GM19463 (cell line): ENCODE measurements at regions not wholly inside any gene's neighbourhood (a gene's known extent, or its start where the extent isn't known, plus 50 kb on each side); places are given as distances from the start of the nearest gene placed in this dataset.
"Not testable (repeated sequence)": the region's sequence is repeated elsewhere in the genome, so short reads cannot be mapped to it uniquely, and the experiment has no call there.

Experiments used
- ATAC-seq: cut with Tn5 transposase; IDR thresholded peaks from one replicate; pipeline ENCODE4 v1.9.1; 2021; ENCODE audit warnings: mild to moderate bottlenecking, moderate library complexity; ENCODE audit not compliant: unreplicated experiment

DNA sequence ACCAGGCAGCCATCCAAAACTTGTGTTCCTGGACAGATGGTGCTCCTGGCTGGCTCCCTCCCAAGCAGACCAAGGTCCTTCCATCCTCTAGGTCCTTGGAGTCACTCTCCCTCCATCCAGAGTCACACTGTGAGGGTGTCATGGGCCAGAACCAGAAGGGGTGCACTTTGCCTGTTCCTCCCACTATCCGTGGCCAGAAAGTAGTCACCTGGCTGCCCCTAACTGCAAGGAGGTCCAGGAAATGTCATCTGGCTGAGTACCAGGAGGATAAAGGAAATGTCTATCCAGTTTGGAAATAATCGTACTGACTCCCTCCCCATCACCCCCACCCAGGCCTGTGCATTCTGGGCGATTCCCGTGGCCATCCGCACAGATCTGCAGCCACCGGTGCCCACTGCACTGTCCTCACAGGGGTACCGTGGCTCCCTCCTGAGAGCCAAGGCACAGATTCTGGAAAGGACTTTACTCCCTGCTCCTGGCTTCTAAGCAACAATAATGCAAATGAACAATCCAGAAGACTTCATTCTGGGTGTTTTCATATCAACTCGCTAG, 253.2 kb downstream of the NPHP4 start:
- no peak for ATAC-seq

DNA sequence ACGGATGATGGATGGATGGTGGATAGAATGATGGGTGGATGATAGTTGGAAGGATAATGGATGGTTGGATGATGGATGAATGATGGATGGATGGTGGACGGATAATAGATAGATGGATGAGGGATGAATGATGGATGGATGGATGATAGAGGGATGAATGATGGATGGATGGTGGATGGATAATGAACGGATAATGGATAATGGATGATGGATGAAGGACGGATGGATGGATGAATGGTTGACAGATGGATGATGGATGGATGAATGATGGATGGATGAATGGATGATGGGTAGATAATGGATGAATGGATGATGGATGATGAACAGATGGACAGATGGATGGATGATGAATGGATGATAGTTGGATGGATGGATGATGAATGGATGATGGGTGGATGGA, 255.1 kb downstream of the NPHP4 start:
- no peak for ATAC-seq

DNA sequence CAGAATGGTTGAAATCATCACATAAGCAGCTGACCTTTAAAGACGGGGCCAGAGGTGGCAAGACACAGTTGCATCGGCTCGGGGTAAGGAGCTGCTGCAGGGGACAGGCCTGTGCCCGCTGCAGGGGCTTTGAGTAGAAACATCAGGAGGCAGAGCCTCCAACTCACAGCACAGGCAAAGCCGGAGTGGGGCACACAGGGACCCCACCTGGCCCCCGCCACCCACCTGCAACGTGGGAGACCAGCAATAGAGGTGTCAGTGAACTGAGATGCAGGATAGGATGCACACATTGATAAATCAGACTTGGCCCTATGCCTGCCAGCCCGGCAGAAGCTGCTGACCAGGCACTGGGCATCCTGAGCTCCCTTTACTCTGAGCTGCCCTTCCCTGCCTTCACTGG, 257.2 kb downstream of the NPHP4 start:
- no peak for ATAC-seq

DNA sequence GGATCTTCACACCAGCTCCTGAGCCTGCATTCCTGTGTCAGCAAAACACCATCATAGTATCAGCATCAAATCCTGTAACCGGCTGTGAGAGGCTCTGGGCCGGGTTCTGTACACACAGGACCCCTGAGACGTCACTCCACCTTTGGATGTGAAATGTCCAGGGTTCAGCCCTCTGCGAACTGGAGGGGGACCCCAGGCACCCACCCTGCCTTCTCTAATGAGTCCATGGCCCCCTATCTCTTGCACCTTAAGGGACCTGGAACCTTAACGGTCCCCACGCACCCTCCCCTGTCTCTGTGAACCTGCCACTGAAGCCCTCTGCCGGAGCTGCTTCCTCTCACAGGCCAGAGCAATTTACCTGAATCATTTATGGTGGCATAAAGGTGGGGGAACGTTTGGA, 257.8 kb downstream of the NPHP4 start:
- no peak for ATAC-seq

DNA sequence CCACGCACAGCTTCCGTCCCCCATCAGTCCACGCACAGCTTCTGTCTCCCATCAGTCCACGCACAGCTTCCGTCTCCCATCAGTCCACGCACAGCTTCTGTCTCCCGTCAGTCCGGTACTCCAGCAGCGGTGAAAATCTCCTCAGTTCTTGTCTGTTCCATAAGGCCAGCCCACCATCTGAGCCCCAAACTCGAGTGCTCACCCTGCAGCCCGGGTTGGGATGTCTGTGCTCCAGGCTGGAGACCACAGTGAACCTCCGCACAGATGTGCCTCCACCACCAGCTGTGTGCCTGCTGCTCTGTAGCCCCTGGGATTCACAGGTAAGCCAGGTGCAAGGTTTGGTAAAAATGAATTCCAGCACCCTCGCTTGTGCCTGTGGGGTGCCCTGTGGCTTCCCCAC, 258.6 kb downstream of the NPHP4 start:
- no peak for ATAC-seq

DNA sequence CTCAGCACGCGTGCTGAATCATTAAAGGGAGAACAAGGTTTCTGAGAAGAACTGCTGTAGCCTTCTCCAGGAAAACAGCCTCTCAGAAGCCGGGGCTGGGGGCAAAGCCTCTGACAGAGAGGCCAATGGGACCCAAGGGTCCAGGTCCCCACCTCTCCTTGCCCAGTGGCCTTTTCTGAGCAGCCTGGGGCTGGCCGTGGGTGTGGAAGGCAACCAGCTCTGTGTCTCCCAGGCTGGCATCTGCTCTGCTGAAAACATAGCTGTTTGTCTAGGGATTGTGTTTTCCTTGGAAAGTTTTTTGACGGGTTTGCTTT, 261.2 kb downstream of the NPHP4 start:
- ATAC-seq, result no peak

DNA sequence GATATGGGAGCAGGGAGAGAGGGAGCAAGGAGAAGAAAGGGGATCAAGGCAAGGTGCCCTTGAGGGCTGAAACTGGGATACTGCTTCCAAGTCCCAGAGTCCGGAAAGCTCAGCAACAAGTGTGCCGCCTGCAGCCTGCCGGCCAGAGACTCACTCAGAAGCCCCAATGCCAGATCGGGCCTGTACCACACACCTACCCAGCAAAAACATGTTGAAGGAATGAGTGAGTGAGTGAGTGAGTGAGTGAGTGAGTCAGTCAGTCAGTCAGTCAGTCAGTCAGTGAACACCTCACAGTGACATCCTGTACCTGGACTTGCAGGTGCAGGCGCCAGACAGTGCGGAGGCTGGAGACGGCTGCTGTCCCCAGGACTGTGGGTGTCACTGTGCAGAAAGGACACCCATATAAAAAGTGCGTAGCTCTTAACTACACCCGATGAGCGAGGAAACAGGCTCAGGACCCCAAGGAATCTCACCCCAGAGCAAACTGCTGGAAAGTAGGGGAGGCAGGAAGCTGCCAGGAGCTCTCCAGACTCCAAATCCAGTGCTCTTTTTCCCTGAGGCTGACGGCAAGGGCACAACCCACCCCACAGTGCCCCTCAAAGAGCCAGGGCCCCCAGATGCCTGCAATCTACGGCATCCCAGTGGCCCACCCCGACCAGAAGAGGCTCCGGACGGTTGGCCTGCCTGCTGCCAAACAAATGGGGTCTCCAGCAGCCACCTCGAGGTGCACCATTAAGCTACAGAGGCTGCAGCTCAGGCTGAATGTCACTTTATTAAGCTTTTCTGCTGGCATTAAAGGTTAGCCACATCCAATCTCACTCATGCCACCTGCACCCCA, 261.7 kb downstream of the NPHP4 start:
- no peak for ATAC-seq

DNA sequence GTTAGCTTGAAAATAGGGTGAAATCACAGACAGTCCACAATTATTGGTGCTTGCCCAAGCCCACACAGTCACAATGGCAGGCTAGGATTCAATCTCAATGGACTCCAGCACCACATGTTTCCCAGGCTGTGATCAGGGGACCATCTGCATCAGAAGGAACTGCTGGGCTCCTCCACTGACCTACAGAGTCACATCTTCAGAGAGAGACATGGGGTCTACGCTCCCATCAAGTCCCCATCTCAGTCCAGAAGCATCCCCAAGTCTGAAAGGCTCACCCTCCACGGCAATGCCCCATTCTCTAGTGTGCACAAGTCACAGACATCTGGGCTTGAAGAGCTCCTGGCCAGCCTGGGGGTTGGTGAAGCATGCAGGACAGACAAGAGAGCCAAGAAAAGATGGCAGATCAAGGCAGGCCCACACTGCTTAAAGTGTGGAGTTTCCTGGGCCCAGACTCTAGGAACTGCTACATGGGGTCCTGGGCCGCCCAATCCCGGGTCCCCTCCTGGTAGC, 262.5 kb downstream of the NPHP4 start:
- no peak for ATAC-seq

DNA sequence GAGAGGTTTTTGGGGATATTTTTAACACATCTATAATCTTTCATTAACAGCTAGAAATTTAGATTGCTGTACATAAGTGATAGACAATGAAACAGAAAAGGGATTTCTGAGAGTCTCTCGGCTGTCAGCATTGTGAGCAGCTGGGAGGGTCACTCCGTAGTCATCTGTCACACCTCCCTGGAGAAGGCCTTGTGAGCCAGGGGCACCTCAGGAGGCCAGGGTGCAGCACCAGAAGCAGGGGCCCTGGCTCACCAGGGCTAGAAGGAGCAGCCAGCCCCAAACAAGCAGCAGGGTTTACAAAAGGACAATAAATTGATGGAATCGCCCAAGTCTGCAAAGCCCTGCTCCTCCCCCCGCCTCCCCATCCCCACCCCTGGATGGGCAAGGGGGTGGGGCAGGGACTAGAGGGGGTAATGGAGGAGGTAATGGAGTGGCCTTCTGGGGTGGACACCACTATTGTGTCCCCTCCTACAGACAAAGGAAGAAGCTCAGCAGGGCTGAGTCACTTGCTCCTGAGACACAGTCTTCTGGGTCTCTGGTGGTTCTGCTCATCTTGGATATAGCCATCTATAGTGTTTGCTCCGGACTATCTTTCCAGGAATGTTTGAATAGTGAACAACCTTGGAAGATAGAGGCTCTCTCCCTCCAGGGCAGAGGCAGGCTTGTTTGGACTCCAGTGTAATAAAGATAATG, 263.4 kb downstream of the NPHP4 start:
- ATAC-seq, result no peak

DNA sequence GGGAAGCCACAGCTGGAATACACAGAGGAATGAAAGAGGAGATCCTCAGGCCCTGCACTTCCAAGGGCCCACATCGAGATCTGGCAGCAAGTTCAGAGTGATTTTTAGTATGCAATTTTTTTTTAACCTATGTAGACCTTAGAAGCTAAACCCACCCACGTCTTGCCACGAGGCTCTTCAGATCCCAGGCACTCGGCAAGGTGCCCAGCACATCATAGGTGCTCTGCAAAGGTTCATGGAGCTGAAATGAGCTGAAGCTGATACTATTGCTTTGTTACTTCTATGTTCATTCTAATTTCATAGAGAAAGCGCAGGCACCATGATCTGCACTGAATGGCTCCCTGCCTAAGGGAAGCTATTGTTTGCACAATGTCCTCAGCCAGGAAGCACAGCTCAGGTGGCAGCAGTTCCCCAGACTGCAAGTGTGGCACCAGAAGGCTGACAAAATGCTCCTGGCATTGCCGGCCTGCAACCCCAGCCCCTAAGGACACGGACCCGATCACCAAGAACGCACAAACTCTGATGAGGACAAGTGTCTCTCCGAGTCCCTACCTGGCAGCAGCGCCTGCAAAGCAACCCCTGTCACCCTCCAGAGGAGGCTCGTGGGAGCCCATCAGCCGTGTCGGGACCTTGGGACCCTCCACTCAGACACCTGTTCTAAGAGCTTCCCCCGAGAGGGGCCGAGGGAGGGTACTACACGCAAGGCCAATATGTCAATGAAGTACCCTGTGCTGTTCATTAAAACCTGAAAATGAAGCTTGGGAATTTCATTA, 264.2 kb downstream of the NPHP4 start:
- ATAC-seq, result no peak

DNA sequence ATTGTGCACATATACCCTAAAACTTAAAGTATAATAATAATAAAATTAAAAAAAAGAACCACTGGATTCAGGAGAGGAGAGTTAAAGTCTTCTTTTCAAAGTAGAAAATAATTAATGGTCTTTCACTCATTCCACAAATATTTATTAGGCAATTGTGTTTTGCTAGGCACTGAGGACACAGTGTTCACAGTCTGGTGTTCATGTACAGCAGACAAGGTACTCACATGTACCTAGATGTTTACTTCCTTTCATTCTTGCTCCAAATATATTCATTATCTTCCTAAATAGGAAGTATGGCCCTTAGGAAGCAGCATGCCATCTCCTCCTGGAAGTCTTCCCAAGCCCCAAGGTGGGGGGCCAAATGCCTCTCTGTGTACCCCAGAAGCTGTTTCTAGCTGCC, 265.0 kb downstream of the NPHP4 start:
- ATAC-seq, result no peak

DNA sequence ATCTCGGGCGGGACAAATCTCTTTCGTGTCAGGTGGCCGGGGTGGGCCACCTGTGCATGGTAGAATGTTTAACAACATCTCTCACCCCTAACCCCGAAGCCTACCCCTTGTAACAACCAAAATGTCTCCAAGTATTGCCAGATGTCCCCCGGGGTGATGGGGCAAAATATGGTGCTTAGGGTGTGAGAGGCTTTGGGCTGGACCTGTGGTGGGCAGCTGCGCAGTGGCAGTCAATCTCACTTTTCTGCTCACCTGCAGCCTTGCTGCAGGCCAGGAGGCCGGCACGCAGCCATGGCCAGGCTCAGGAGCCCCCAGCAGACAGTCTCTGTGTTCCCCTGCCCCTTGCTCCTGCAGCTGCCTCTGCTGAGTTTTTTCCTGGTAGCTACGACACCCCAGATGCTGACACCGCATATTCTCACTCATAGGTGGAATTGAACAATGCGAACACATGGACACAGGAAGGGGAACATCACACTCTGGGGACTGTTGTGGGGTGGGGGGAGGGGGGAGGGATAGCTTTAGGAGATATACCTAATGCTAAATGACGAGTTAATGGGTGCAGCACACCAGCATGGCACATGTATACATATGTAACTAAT, 265.5 kb downstream of the NPHP4 start:
- not testable (repeated sequence) for ATAC-seq

DNA sequence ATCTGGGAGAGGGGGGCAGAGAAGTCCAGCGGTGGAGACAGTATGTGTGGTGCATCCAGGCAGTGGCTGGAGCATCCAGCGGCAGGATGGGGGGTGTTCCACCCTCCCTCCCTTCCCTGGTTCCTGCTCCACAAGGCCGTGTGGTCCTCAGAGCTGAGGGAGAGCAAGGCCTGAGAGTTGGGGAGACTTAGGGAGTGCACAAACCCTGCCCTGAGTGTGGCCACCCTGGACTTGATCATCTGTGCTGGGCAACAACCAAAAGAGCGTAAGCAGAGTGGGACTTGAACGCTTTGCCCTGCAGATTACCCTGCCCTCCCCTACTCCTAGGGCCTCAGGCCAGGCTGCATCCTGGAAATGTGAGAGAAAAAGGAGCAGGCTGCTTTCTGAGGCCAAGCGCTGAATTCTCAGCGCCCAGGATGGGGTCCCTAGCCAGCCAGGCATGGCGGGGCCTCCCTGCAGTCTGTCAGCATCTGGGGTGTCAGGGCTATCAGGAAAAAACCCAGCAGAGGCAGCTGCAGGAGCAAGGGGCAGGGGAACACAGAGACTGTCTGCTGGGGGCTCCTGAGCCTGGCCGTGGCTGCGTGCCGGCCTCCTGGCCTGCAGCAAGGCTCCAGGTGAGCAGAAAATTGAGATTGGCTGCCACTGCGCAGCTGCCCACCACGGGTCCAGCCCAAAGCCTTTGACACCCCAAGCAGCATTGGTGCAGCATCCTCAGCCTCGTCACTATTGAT, 266.2 kb downstream of the NPHP4 start:
- no peak for ATAC-seq

DNA sequence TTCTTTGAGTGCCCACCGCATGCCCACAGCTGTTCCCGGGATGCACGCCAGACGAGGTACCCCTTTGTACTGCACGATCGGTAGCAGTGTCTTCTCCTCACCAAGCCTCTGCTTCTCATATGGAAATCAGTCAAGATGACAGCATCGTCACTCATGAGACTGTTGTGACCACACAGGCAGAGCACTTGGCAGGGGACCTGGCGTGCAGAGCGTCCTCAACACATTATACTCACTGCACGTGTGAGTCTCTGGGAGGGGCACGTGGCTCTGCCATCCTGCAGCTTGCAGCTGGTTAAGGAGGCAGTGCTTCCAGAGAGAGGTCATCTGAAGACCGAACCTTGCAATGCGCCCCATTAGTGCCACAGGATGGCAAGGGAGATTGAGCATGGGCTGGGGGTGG, 266.8 kb downstream of the NPHP4 start:
- ATAC-seq, result no peak

DNA sequence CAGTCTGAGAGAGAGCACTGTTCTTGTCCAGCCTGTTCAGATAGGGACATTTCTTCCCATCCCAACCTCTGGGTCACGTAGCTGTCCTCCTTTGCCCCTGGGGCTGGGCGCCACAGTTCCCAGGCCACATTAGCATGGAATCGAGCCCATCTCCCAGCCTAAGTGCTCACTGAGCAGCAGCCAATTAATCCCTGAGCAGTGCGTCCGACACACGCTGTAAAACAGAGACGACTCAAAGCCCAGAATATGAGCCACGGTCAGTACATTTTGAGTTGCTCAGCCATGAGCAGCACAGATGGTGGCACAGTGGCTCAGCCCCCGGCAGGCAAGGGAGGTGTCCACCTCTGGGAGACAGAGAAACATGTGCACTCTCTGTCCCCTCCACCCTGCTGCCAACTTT, 267.4 kb downstream of the NPHP4 start:
- no peak for ATAC-seq

DNA sequence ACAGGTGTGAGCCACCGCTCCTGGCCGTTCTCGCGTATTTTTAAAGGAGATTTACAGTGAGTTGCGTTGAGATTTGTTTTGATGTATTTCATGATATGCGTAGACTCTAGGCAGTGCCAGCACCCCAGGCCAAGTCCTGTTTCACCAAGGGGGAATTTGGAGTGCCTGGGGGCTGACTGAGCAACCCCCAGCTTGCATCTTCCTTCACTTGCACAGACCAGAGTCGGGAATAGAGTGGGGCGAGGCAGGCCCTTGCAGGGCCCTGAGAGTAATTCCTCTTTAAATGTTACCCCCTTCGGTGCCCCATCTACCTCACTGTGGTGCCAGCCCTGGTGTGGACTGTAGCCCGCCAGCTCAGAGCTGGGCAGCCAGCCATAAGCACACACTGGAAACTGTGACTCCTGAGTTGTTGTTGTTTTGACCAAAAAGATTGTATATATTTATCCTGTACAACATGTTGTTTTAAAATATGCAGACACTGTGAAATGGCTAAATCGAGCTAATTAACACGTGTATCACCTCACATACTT, 269.5 kb downstream of the NPHP4 start:
- no peak for ATAC-seq

DNA sequence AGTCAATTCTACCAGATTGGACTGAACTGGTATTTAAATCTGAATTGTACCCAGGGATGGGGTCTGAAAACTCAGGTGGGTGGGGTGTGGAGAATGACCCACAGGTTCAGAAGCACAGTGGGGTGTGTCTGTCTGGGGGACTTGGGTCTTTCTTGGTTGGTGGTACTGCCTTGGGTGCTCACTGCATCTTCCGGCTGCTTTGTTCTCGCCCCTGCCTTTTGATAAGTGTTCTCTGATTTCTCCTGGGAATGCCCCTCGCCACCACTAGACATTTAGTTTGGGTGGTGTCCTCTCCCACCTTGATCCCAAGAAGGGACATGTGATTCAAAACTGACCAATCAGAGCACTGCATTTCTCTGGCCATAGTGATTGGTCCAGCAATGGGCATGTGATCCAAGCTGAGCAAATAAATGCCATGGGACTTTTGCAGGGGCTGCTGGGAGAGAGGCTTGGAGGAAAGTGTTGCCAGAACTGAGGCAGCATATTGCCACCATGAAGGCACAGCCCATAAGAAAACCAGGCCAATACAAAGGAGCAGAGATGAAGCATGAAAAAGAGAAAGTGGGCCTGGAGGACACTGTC, 270.5 kb downstream of the NPHP4 start:
- ATAC-seq, result no peak

DNA sequence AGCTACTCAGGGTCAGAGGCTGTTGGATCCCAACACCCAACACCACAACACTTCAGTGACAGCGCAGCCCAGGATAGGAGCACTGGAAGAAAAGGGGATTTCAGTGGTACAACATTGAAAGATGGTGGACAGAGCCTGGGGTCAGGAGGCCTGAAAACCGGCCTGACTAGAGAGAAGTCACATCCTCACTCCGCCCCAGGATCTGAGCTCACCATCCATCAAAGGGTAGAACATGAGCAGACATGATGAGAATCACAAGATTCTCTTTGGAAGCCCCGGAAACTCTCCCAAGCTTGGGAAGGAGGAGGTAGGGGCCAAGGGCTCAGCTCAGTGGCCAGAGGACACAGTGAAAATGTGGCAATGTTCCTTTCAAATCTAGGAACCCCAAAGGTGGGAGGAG, 271.3 kb downstream of the NPHP4 start:
- no peak for ATAC-seq

DNA sequence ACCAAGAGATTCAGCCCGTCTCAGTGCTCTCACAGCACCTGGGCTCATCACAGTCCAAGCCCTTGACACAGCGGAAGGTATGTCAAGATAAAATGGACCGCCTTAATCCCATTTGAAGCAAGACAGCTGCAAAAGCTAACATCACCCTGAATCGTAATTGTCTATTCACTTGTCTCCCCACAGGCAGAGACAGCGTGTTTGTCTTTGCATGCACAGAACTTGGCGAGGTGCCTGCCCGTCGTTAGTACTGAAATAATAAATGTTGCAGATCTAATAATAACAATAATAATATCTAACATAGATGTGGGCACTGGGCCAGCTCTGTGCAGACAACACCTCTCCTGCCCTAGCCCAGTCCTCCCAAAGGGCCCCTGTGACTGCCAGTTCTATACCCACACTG, 271.7 kb downstream of the NPHP4 start:
- ATAC-seq, result no peak

DNA sequence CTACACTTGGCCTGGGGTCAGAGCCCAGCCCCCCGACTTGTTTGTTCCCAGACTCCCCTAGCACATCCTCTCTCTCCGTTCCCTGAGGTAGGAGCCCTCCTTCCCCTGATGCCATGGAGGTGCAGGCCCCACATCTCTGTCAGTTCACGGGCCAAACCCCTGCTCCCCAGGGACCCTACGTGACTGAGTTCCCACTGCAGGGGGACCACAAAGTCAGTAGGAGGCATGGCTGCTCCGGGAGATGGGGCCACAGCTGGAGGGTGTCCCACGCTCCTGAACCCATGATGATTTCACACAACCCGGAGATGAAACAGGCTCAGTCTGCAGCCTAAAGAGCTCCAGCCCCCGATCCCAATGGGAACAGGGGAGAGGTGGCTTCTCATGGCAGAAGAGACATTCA, 272.2 kb downstream of the NPHP4 start:
- ATAC-seq, result no peak
